Endometrium (tissue), 2 donors: ENCODE measurements at regions not wholly inside any gene's neighbourhood (a gene's known extent, or its start where the extent isn't known, plus 50 kb on each side); places are given as distances from the start of the nearest gene placed in this dataset.
"Not testable (repeated sequence)": the region's sequence is repeated elsewhere in the genome, so short reads cannot be mapped to it uniquely, and the experiment has no call there.

Experiments used
- FAIRE-seq: peaks from 2 replicates; lab custom pipeline; 2012; peaks lifted over from hg19 to GRCh38; lab: Jason Lieb, UNC
- donor health status: control.
- donor health status: control.

- FAIRE-seq = no peak
Measured at GRCh38 chr20:47863315-47863965, 78.2 kb upstream of the SULF2 start.

GRCh38 chr20:47862574-47863240 is 77.4 kb upstream of the SULF2 start:
- no peak for FAIRE-seq

- FAIRE-seq = no peak
Measured at GRCh38 chr20:47861116-47861515, 75.8 kb upstream of the SULF2 start.

GRCh38 chr20:47860049-47860830 is 75.0 kb upstream of the SULF2 start:
- FAIRE-seq = no peak

- FAIRE-seq = no peak
Measured at GRCh38 chr20:47859278-47859677, 74.0 kb upstream of the SULF2 start.

GRCh38 chr20:47857569-47858464 is 72.5 kb upstream of the SULF2 start:
- FAIRE-seq = no peak

GRCh38 chr20:47857187-47857568 is 71.9 kb upstream of the SULF2 start:
- no peak for FAIRE-seq

GRCh38 chr20:47855799-47856198 is 70.5 kb upstream of the SULF2 start:
- FAIRE-seq = no peak

GRCh38 chr20:47854687-47855212 is 69.5 kb upstream of the SULF2 start:
- FAIRE-seq = no peak

- FAIRE-seq = no peak
Measured at GRCh38 chr20:47851774-47852173, 66.5 kb upstream of the SULF2 start.

GRCh38 chr20:47850146-47850545 is 64.9 kb upstream of the SULF2 start:
- FAIRE-seq = no peak

GRCh38 chr20:47849596-47849995 is 64.3 kb upstream of the SULF2 start:
- FAIRE-seq = no peak

- FAIRE-seq = no peak
Measured at GRCh38 chr20:47849006-47849405, 63.7 kb upstream of the SULF2 start.

- FAIRE-seq = not testable (repeated sequence)
Measured at GRCh38 chr20:47848534-47848933, 63.3 kb upstream of the SULF2 start.

GRCh38 chr20:47847884-47848485 is 62.7 kb upstream of the SULF2 start:
- FAIRE-seq = no peak

GRCh38 chr20:47847220-47847619 is 61.9 kb upstream of the SULF2 start:
- FAIRE-seq = not testable (repeated sequence)

GRCh38 chr20:47846651-47847050 is 61.4 kb upstream of the SULF2 start:
- FAIRE-seq = not testable (repeated sequence)

- not testable (repeated sequence) for FAIRE-seq
Measured at GRCh38 chr20:47845382-47845977, 60.2 kb upstream of the SULF2 start.

GRCh38 chr20:47844568-47844906 is 59.3 kb upstream of the SULF2 start:
- not testable (repeated sequence) for FAIRE-seq

GRCh38 chr20:47843886-47844567 is 58.7 kb upstream of the SULF2 start:
- FAIRE-seq = no peak

- not testable (repeated sequence) for FAIRE-seq
Measured at GRCh38 chr20:47842950-47843349, 57.7 kb upstream of the SULF2 start.
